ENCODE measurements at regions not wholly inside any gene's neighbourhood (a gene's known extent, or its start where the extent isn't known, plus 50 kb on each side); places are given as distances from the start of the nearest gene placed in this dataset.

DNA sequence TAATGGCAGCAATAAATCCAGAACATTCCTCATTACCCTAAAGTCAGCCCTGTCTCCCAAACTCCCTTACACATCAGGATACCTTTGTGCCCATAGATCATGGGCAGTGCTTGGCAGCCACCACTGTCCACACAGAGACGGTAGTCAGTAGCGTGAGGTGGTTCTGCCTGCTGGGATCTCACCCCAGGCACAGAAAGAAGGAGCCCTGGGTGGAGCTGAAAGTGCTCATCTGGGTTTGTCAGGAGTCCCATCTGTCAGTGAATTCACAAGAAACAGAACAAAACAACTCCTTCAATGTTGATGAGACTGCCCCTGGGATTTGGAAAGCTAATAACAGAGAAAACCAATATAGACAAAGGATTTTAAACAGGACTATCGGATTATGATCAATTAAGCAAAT lies 90.2 kb upstream of the PRSS58 start:
- TF ChIP-seq POLR2A (IDR thresholded peaks at IDR 0.05; ENCODE audit: low read depth, low read length) = no peak
- TF ChIP-seq, protein P1, sequence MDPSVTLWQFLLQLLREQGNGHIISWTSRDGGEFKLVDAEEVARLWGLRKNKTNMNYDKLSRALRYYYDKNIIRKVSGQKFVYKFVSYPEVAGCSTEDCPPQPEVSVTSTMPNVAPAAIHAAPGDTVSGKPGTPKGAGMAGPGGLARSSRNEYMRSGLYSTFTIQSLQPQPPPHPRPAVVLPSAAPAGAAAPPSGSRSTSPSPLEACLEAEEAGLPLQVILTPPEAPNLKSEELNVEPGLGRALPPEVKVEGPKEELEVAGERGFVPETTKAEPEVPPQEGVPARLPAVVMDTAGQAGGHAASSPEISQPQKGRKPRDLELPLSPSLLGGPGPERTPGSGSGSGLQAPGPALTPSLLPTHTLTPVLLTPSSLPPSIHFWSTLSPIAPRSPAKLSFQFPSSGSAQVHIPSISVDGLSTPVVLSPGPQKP (IDR thresholded peaks at IDR 0.05; ENCODE audit: borderline replicate concordance, low read depth, low read length) = no peak
- TF ChIP-seq, protein P2, sequence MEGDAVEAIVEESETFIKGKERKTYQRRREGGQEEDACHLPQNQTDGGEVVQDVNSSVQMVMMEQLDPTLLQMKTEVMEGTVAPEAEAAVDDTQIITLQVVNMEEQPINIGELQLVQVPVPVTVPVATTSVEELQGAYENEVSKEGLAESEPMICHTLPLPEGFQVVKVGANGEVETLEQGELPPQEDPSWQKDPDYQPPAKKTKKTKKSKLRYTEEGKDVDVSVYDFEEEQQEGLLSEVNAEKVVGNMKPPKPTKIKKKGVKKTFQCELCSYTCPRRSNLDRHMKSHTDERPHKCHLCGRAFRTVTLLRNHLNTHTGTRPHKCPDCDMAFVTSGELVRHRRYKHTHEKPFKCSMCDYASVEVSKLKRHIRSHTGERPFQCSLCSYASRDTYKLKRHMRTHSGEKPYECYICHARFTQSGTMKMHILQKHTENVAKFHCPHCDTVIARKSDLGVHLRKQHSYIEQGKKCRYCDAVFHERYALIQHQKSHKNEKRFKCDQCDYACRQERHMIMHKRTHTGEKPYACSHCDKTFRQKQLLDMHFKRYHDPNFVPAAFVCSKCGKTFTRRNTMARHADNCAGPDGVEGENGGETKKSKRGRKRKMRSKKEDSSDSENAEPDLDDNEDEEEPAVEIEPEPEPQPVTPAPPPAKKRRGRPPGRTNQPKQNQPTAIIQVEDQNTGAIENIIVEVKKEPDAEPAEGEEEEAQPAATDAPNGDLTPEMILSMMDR (conservative IDR thresholded peaks at IDR 0.05; ENCODE audit: low read depth, low read length) = no peak
- no peak for TF ChIP-seq SMC3 (IDR thresholded peaks at IDR 0.05; ENCODE audit: low read depth, low read length)
- no peak for TF ChIP-seq CEBPB (IDR thresholded peaks at IDR 0.05; ENCODE audit: low read depth, low read length)
- TF ChIP-seq, protein P3, sequence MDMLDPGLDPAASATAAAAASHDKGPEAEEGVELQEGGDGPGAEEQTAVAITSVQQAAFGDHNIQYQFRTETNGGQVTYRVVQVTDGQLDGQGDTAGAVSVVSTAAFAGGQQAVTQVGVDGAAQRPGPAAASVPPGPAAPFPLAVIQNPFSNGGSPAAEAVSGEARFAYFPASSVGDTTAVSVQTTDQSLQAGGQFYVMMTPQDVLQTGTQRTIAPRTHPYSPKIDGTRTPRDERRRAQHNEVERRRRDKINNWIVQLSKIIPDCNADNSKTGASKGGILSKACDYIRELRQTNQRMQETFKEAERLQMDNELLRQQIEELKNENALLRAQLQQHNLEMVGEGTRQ (IDR thresholded peaks at IDR 0.05; ENCODE audit: low read depth, low read length) = no peak
- no peak for TF ChIP-seq MXI1 (IDR thresholded peaks at IDR 0.05; ENCODE audit: borderline replicate concordance, low read depth, low read length)
- TF ChIP-seq BHLHE40 (IDR thresholded peaks at IDR 0.05; ENCODE audit: low read depth, low read length) = no peak
- TF ChIP-seq NFE2L2 (IDR thresholded peaks at IDR 0.05; ENCODE audit: low read depth, low read length) = no peak
- no peak for TF ChIP-seq FOS (IDR thresholded peaks at IDR 0.05; ENCODE audit: low read depth, low read length)
- TF ChIP-seq RAD21 (IDR thresholded peaks at IDR 0.05; ENCODE audit: low read length) = no peak
- no peak for TF ChIP-seq MAZ (IDR thresholded peaks at IDR 0.05; ENCODE audit: borderline replicate concordance, low read depth, low read length)
- no peak for TF ChIP-seq RFX5 (IDR thresholded peaks at IDR 0.05; ENCODE audit: low read depth, low read length)
